Esophagus mucosa (tissue), 1 donor: ENCODE measurements at regions not wholly inside any gene's neighbourhood (a gene's known extent, or its start where the extent isn't known, plus 50 kb on each side); places are given as distances from the start of the nearest gene placed in this dataset.
A peak's percentile ranks its signal among the peaks of the same experiment; 100 is the strongest.

Experiments
- ATAC-seq: fragments of 200-7000 bp; cut with Tn5 transposase; one replicate; pipeline ENCODE4 v1.9.1; 2020
- donor health status: DM: yes; HTN: yes; CAD: no.

DNA sequence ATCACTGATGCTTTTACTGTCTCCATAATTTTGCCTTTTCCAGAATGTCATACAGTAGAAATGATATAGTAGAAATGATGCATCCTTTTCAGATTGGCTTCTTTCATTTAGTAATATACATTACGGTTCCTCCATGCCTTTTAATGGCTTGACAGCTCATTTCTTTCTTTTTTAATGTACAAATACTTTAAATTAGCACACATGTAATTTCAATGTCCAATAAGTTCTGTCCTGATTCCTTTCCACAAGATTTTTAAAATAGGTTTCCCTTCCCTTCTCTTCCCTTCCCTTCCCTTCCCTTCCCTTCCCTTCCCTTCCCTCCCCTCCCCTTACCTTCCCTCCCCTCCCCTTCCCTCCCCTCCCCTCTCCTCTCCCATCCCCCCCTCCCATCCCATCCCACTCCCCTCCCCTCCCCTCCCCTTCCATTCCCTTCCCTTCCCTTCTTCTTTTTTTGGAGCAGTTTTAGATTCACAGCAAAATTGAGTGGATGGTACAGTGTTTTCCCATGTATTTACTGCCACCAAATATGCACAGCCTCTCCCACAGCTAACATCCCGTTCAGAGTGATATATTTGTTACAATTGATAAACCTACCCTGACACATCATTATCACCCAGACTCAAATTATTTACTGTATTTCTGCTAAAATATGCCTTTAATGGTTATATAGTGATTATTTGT is 398.8 kb downstream of the RNF144B start:
- no peak for ATAC-seq

DNA sequence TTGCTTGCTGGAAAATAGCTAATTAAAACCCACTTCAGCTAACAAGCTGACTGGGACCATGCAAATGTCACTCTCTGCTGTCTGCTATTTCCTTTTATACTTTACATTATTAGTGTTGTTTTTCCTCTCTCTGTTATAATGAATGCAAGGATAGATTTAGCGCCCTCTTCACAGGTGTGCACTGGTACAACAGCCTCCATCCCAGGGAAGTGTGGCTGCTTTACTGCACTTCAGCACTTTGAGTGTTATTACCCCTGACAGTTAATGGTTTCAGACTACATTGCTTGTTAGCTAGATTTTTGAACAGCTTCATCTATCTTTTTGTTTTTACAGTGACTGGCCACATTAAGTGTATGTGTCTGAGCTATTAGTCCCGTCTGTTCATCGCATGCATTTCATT is 405.7 kb downstream of the RNF144B start:
- ATAC-seq = no peak

DNA sequence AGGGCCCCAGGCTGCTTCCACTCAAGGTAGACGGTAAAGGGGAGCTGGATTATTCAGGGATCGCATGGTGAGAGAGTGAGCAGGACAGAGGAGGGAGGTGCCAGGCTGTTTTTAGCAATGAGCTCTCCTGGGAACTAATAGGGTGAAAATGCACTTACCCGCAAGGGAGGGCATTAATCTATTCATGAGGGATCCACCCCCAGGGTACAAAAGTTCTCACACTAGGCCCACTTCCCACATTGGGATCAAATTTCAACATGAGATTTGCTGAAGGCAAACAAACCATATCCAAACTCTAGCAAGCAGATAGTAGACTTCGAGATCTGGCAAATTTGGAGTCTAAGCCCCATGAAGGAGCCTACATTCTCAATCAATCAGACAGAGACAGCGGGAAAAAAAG is 408.6 kb downstream of the RNF144B start:
- ATAC-seq = no peak

DNA sequence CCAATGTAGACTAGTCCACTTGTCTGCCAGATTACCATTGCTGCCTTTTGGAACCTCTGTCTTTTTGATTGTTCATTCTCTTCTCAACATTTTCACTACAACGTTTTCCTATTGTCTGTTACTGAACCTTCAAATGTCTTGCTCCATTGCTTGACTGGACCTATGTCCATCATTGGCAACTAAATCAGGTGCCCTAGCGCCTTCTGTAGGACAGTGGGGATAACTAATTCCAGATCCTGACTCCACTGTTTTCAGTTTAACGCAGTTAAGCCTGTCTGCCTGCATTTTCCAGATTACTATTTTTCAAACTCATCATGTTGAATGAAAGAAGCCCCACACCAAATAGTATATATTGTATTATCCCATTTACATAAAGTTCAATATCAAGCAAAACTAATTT is 433.6 kb downstream of the RNF144B start:
- ATAC-seq = no peak

DNA sequence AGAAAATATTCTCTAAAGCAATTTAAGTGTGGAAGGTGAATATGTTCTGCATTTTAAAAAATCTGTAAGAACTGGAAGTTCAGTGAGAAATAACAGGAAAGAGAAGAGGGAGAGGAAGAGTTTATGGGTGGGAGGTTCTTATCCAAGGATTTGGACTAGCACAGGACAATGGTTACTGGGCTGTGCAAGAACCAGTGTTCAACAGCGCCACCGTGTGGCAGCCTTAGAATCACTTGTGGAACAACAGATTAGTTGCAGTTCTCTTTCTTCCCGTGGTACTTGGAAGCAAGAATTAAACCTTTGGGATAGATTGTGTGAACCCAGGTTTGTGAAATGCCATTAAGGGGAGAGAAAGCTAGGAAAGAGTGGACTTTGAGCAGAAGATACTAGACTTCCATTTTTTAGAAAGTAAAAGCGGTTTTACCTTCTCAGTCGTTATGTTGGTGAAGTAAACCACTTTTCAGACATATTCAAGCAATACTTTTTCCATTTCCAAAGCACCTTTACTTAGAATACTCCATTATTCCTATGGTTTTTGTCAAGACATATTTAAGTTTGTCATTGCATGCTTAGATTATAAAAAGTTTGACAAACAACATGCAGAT is 436.7 kb downstream of the RNF144B start:
- ATAC-seq = no peak

DNA sequence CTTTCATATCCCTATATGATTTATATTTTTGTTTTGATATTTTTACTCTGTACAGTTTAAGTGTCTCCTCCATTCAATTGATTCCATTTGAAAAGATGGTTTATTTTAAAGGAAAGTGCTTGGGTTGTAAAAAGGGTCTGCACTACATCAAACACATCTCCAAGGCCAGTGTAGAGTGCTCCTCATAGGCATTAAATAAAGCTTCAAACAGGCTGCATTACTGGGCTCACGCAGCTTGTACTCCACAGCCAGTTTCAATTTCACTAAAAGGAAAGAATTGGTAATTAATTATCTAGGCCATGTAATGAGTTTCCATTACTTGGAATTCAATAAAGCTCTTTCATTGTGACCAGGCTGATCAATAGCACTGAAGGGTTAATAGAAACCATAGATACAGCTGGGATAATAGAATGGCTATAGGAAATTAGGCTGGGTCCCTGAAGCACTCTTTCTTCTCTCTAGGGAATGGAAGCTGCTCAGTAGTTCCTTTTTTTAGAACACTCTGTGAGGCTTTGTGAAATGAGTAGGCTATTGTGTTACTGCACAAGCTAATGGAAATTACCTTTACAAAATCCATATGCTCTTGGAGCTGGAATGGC is 442.2 kb downstream of the RNF144B start:
- ATAC-seq = no peak

DNA sequence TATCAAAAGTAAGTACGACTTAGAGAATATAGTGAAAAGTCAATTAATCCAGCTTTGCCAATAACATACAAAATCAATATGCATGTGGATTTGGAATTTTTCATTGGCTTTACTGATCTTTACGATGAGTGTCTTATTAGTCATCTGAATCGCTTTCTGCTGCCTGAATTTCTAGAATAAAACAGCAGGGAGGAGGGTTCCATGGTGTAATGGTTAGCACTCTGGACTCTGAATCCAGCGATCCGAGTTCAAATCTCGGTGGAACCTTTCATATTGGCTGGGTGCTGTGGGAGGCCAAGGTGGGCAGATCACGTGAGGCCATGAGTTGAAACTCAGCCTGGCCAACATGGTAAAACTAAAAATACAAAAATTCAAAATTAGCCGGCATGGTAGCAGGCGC is 448.8 kb downstream of the RNF144B start:
- no peak for ATAC-seq

DNA sequence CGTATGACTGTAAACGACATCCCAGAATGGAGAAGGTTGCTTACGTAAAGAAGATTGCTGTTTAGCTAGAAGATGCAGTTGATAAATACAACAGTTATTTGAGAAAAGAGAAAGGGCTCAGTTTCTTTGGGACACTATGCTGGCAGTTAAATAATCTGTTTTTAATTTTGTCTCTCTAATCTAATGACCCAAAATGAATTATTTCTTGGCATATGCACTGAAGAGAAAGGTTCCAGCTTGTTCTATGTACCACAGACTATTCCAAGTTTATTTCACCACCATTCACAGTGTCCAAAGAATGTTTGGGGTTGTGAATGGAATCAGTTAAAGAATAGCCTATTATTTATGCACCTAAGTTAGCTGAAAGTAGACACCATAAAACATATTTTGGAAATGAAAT is 449.9 kb downstream of the RNF144B start:
- no peak for ATAC-seq

DNA sequence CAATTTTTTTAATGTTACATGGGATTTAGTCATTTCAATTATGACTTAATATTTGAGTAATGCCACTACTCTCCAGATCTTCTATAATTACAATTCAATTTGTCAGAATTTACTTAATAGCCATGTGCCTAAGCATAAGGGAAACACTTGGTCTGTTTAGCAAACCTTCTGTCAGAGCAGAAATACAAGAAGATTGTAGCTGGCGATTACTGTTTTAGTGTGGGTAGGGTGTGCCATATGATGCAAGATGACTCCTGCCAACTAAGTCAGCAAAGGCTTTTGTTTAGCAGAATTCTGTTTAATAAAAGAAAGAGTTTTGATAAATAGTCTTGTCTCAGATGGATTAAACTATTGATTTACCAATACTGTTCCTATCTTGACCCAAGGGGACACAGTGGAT is 455.4 kb downstream of the RNF144B start:
- peak; percentile 64 for ATAC-seq

DNA sequence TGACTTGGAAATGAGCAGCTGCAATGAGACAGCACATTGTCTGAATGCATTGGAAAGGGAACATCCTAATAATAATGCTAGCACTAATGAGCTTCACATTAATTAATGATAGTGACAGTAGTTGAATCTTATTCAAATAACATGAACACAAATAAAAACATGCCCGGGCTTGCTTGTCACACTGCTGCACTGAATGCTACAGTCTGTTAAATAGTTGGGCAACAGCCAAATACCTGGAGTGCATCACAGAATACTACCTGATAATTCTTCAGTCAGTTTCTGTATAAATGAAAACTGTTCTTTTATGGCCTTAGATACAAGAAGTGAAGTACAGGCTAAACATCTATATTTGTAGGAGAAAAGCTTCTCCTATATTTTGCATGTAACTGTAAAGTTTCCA is 458.7 kb downstream of the RNF144B start:
- peak; percentile 56 for ATAC-seq

DNA sequence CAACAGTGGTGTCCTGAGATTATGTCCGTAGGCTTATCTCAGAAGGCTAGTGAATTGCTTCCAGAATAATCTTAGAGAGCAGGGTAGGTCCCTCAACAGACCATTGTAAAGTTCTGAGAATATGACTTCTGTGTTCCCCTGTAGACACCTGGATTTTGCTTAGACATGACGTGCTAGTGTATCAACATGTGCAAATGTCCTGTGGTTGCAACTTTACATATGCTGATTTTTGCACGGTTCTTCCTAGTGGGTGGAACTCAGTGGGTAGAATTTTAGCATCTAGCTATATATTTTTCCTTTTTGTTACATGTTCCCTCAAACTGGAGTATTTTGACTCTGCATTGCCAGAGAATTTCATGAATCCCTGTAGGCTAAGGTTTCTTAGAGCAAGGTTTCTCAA is 459.2 kb downstream of the RNF144B start:
- ATAC-seq = no peak

DNA sequence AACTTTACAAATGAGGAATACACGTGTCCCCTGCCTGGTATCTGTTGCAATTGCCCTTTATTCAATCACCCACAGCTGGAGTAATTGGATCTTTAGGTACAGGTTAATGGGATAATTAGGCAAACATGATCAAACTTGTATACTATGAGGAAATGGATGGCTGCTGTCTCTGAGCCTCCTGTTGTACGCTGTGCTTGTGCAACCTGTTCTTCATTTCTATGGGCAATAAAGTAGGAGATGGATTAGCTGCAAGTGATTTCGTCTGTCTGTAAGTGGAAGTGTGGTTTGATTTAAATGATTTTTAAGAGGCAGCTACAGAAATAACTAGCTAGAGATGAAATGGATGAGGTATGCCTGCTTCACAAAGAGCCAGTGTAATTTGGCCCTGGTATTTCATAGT is 474.1 kb downstream of the RNF144B start:
- peak; percentile 99 for ATAC-seq

DNA sequence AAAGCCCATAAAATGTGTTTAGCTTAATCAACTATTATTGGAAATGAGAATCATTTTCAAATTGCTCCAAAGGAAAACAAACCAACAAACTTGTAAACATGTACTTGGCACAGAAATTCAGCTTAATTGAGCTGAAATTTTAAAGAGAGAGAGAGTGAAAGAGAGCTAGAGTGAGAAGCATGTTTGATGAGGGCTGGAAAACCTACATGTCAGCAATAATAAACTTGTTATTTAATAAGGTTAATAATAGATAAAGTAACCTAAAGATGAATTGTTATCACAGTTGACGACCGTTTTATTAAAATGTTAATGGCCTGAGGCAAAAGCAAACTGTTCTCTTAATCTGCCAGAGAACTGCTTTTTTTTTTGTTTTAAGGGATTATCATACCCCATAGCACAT is 496.1 kb downstream of the RNF144B start:
- no peak for ATAC-seq

DNA sequence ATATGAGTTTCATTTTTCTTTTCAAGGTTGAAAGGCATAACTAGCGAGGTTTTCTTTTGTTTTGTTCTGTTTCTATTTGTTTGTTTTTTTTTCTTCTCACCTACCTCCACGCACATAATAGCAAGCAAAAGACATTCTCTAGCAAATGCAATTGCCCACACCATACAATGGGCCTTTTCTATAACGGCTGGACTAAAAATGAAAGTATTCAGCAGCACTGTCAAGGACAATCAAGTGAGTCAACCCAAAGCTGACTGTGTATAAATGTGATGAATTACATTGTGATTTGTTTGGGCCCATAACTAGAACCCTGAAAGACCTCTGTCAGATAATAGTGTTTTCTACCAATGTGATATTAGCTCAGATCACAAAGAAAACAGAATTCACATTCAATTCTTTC is 496.7 kb downstream of the RNF144B start:
- no peak for ATAC-seq

DNA sequence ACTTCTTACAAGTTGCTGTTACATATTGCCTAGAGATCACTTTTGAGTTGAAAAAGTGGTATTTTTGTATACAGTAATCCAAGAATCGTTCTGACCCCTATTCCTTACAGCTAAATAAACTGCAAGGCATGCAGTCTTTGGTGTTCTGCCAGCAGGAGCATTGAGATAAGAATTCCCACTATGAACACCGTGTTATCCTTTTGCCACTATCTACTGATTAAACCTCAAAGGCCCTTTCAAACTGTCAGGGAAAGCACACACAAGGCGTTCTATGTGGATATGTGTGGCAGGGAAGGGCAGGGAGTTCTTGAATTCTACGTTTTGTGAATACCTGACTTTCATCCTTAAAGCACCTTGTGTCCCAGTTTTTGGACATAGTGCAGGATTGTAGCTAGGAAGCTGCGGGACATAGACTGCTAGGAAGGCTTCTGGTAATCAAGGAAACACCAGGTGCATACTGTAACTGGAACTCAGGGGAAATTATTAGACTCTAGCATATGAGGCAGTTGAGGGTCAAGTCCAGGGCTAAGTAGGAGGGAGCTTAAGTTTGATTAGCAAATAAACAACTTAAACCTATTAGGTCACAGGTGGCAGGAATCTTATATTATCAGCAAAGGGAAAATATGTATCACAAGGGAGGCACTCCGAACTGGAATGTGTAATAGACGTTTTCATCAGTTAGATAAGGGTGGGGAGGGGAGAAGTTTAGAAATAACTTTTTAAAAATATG is 506.6 kb downstream of the RNF144B start:
- no peak for ATAC-seq

DNA sequence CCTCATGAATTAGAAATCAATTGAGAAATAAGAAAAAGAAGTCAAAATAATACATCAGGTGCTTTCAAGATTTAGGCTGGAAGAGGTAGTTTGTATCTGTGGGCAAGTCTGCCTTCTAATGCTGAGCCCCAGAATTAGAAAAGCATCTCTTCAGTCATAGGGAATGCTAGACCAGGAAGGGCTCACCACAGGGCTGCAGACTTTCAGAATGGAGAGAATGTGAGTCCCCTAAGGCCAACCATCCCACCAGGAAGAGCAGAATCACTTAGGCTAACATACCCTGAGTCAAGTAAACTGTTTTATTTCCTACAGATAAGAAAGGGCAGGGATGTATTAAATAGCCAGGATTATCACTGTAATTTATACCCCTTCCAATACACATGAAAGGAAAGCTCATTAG is 510.2 kb downstream of the RNF144B start:
- no peak for ATAC-seq

DNA sequence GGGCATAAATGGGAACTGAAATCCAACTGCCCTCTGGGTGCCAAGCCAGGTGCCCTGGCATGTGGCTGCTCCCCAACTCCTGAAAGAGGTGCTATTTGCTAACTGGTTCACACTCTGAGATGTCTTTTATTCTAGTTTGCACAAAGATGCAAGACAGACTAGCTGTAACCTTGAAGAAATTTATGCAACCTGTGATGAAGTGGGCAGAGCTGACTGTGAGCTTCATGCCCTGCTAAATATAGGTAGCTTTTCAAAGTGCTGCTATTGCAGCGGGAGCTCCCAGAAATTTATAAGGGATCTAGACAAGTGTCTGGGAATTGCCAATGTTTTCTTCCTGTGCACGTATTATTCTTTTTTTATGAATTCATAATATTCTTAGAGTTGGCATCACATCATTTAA is 517.5 kb downstream of the RNF144B start:
- no peak for ATAC-seq

DNA sequence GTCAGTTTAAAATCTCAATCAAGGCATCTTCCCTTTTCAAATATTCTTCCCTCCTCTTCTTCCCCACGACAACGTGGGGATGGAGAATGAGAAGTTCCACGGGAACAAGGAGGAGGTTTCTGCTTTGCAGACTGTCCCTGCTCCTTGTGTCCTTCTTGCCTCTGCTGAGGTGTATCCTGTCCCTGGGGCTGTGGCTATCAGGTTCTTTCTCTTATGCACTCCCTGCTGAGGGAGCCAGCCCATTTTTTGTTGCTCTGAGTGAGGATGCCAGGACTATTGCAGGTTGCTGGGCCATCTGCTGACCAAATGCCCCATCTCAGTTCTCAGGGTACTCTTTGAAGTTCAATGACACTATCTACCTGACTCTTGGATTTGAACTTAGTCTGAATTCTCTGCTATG is 533.6 kb downstream of the RNF144B start:
- no peak for ATAC-seq

DNA sequence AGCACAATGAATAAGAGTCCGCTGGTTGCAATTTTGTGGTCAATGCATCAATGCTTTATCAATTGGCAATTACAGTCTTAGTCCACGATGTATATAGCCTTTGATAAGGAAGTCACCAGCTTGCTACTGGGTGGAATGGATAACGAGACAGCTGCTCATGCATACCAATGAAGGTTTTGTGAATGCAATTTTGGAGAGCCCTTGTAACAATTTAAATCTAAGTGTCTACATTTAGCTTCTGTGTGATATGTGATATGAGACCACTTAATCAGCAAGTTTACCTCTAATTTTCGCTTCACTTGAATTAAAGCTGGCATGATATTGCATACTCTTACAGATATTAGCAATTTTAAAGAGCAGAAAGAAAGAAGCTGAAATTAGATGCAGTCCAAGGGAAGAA is 543.9 kb downstream of the RNF144B start:
- ATAC-seq = no peak

DNA sequence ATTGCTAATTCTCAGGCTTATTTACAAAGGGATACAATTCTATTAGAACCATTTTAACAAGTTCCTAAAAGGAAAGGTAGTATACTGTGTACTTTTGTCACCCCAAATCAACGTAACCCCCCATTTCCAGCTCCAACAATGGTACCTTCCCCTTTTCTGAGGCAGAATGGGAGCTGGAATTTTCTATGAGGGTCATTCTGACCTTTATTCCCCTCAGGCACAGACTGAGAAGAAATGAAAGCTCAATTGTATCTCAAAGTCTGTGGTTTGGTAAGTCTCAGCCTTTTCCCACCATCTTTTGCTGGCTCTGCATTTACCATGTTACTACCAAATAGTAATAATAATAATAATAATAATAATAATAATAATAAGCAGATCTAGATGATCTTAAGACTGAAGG is 571.0 kb downstream of the RNF144B start:
- no peak for ATAC-seq

DNA sequence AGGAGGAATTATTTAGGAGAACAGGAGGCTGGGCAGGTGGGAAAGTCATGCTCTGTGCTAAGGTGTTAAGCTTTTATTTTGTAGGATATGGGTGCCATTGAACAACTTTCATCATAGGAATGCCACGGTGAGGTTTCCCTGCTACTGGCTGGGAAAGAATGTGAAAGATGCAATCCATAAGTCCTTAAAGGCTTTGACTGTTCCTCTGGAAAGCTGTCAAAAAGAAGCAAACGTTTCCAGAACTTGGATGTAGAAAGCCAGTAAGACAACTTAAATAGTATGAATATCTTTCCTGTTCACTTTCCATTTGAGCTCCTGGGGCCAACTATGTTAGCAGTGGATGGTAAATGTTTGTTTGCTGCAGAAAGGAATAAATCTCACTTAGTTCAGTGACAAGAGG is 574.4 kb downstream of the RNF144B start:
- no peak for ATAC-seq

DNA sequence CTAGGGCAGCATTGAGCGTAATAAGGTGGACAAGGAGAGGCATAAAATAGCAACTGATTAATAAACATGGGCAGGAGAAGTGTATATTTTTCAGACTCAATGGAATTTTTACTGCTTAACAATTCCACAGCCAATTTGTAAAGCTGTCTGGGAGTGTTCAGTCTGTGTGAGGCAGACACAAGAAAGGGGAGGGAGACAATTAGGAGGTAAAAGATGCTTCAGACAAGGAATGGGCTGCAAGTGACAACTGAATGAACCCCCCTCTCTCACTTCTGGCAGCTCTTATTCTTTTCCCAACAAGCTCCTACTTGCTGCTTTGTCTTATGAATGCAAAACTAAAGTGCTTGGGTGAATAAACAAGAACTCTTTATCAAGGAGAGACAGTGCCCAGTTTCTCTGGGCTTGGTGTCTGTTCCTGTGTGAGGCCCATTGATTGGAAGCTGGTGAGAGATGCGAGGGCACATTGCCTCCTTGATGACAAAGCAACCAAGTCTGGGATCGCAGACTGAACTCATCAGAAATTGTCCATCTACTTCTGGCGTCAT is 575.3 kb downstream of the RNF144B start:
- no peak for ATAC-seq

DNA sequence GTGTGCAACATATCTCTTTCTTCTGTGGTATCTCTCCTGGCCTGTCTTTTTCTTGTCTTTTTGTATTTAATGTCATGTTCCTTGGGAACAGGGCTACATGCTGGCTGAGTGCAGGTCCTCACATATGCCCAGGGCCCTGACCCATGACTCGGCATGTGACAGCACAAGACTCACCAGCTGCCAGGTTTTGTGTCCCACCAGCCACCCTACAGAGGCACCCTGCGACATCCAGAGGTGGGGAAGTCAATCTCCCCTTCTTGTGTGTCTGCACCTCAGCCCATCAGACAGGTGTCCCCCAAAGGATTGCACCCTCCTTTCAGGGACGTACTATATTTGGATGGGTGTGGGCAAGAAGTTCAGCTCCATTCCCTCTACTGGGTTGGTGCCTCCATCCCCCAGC is 576.3 kb downstream of the RNF144B start:
- no peak for ATAC-seq

DNA sequence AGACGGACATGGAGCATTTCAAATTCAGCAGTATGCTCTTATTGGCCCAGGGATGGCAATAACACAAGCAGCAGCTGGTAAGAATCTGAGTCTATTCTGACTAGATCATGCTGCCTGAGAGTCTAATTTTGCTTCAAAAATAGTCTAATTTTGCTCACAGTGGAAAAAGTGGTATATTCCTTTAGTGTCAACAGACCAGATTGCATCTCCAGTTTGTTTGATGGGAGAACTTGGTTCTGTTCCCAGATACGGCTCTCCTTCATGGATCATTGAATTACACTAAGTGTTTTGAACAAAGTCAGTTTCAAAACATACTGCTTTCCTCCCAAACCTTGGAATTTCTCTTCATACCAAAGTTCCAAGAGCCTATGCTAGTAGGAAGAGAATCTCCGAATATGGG is 586.1 kb downstream of the RNF144B start:
- ATAC-seq = no peak
